ENCODE measurements at regions not wholly inside any gene's neighbourhood (a gene's known extent, or its start where the extent isn't known, plus 50 kb on each side); places are given as distances from the start of the nearest gene placed in this dataset.

- TF ChIP-seq CTCF (IDR thresholded peaks at IDR 0.05), result no peak
- no peak for TF ChIP-seq POLR2A (IDR thresholded peaks at IDR 0.05)
Measured at GRCh38 chr6:67634199-67634598, 1000.9 kb upstream of the ADGRB3 start.
